ENCODE measurements at regions not wholly inside any gene's neighbourhood (a gene's known extent, or its start where the extent isn't known, plus 50 kb on each side); places are given as distances from the start of the nearest gene placed in this dataset.
A peak's percentile ranks its signal among the peaks of the same experiment; 100 is the strongest.

- no peak for DNase-seq (ENCODE audit: low read depth)
Observed at GRCh38 chr2:126774761-126775160, 118.8 kb downstream of the GYPC start.

GRCh38 chr2:126775300-126775985 is 119.5 kb downstream of the GYPC start:
- no peak for DNase-seq (ENCODE audit: low read depth)

GRCh38 chr2:126776255-126776654 is 120.3 kb downstream of the GYPC start:
- DNase-seq (ENCODE audit: low read depth): no peak

- DNase-seq (ENCODE audit: low read depth): peak; percentile 48
Observed at GRCh38 chr2:126776692-126777619, 121.0 kb downstream of the GYPC start.

GRCh38 chr2:126777620-126777978 is 121.1 kb upstream of the TEX51 start:
- DNase-seq (ENCODE audit: low read depth): no peak

GRCh38 chr2:126778561-126779501 is 119.9 kb upstream of the TEX51 start:
- DNase-seq (ENCODE audit: low read depth): no peak

GRCh38 chr2:126781206-126781605 is 117.5 kb upstream of the TEX51 start:
- DNase-seq (ENCODE audit: low read depth): no peak

GRCh38 chr2:126781806-126782205 is 116.9 kb upstream of the TEX51 start:
- DNase-seq (ENCODE audit: low read depth): no peak

- no peak for DNase-seq (ENCODE audit: low read depth)
Observed at GRCh38 chr2:126782648-126783047, 116.0 kb upstream of the TEX51 start.

- DNase-seq (ENCODE audit: low read depth): no peak
Observed at GRCh38 chr2:126783341-126783740, 115.3 kb upstream of the TEX51 start.

- no peak for DNase-seq (ENCODE audit: low read depth)
Observed at GRCh38 chr2:126784045-126784444, 114.6 kb upstream of the TEX51 start.

- no peak for DNase-seq (ENCODE audit: low read depth)
Observed at GRCh38 chr2:126784621-126785020, 114.1 kb upstream of the TEX51 start.

GRCh38 chr2:126785236-126785635 is 113.5 kb upstream of the TEX51 start:
- DNase-seq (ENCODE audit: low read depth): no peak

- no peak for DNase-seq (ENCODE audit: low read depth)
Observed at GRCh38 chr2:126785862-126786261, 112.8 kb upstream of the TEX51 start.

GRCh38 chr2:126786765-126787164 is 111.9 kb upstream of the TEX51 start:
- DNase-seq (ENCODE audit: low read depth): no peak

GRCh38 chr2:126787289-126787688 is 111.4 kb upstream of the TEX51 start:
- no peak for DNase-seq (ENCODE audit: low read depth)

GRCh38 chr2:126788113-126788512 is 110.6 kb upstream of the TEX51 start:
- DNase-seq (ENCODE audit: low read depth): no peak

GRCh38 chr2:126788652-126789051 is 110.0 kb upstream of the TEX51 start:
- DNase-seq (ENCODE audit: low read depth): no peak

GRCh38 chr2:126790987-126791780 is 107.5 kb upstream of the TEX51 start:
- no peak for DNase-seq (ENCODE audit: low read depth)

GRCh38 chr2:126792186-126792585 is 106.5 kb upstream of the TEX51 start:
- DNase-seq (ENCODE audit: low read depth): no peak

GRCh38 chr2:126792993-126793392 is 105.7 kb upstream of the TEX51 start:
- DNase-seq (ENCODE audit: low read depth): no peak

All from amniotic epithelial cell (primary cell).